GM19438 (cell line): ENCODE measurements at regions not wholly inside any gene's neighbourhood (a gene's known extent, or its start where the extent isn't known, plus 50 kb on each side); places are given as distances from the start of the nearest gene placed in this dataset.

Source experiments
- ATAC-seq: cut with Tn5 transposase; IDR thresholded peaks from one replicate; pipeline ENCODE4 v1.9.1; 2021; ENCODE audit warnings: low read depth; ENCODE audit not compliant: unreplicated experiment

DNA sequence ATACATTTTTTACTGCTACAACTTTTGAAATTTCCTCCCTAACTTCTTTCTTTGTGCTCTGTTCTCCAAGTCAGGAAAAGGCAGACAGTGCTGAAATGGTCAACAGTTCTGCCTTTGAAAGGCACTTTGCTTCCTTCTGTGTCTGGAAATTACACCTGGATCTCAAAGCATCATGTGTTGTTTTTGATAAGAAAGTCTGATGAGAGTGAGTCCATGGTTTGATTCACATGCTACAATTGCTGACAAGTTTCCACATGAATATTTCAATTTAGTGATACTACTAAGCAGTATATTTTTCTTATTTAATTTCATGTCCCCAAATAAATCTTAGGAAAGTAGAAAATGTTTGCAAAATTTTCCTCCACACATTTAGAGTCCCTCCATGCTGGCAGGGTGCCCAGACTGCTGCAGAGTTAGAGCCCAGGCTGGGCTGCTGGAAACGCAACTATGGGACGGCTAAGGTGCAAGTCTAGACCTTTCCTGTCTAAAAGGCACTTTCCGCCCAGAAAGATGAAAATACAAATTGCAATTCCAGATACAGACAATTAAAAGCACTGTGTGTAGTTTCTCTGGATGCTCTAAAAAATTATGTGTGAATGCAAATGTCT, 96.6 kb upstream of the RUNX1 start:
- ATAC-seq, result no peak

- ATAC-seq, result no peak
Measured at GRCh38 chr21:35144978-35145377, 95.9 kb upstream of the RUNX1 start.

DNA sequence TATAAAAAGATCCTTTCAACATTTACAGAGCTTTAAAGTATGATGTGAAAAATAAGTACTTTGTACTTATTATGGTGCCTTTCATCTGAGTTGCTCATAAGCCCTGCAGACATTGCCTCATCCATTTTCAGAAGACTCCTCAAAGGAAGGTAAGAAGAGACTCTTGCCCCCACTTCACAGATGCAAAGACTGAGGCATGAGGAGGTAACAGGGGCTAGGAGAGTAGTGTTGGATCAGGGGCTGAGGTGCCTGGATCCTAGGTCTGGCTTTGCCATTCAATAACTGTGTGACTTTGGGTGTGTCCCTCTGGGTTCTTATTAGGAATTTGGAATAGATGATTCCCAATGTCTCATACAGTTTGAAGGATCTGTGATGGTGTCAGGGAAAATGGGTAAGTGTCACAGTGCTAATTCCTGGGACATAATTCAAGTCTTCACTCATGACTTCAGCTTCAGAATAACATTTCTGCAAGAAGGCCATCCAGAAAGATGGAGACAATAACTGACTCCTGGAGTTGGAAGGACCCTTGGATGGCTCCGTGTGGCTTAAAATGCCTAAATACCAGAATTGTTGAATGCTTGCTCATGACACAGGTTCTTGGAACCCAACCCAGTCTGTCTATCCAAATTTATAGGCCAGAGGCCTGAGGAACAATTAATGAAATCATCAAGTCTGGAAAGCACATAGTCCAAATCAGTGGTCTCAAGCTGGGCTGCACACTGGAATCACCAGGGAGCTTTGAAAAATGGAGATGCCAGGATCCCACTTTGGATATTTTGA, 93.1 kb upstream of the RUNX1 start:
- no peak for ATAC-seq

DNA sequence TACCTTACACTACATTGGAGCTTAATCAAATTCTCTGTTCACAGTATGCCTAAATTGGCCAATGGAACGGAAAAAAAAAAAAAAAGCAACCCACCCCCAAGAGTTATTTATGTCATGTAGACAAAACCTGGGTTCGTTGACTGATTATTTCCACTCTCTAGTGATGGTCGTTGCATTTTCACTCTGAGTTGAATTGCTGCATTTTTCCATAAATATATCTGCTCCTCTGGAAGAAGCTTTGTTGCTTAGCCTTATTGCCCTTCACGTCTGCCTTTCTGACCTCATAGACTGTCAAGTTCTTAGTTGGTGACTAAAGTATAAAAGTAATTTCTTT, 90.2 kb upstream of the RUNX1 start:
- no peak for ATAC-seq

DNA sequence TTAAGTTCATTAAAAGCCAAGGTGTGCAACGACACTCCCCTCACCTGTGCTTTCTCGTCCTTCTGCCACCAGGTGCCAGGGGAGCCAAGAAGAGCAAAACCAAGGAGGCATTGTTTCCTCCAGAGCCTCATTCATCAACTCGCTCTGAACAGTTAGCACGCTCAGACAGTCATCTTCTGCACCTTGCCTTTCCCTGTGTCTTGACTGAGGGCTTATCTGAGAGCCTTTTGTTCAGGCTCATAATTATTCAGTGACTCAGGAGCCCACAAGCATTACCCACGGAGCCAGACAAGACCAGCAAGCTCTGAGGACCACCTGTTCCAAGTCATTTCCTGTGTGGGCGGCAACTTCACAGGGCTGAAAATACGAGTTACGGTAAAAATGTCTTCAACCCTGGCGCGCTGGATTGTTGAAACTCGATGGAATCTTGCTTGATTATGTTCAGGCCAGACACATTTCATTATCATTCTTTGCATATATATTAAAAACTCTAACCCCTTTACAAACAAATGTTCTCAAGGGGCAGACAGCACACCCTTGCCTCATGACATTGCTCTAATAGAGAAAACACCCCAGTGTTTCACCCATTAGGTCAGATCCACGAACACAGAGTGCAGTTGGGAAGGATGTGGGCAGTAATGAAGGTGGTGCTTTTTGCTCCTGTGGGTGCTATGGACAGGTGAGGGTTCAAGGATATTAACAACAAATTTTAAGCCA, 89.7 kb upstream of the RUNX1 start:
- ATAC-seq, result no peak

DNA sequence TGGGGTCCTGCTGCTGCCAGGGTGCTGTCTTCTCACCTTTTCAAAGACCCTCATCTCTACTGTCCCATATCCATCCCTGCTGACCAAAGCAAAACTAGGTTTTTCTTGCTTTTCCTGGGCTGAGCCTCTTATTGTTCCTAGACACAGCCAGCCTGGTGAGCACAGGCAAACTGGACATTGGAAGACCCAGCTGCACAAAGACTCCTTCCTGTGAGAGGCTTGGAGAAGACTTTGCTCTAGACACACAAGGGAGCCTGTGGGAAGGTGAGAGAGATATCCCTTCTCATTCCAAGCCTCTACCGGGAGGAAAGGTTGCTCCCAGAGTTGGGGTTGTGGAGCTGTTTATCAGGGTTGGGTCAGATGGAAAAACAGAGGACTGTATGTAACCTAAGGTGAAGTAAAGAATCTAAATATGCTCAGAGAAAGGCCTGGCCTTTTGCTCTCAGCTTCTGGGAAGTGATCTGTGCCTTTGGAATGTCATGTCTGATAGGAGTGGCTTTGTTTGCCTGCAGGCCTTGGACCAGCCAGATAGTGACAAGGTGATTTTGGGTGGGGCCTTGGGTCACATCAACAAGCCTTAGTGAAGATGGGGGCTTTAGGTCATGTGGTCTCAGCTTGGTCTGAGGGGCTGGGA, 87.6 kb upstream of the RUNX1 start:
- no peak for ATAC-seq

DNA sequence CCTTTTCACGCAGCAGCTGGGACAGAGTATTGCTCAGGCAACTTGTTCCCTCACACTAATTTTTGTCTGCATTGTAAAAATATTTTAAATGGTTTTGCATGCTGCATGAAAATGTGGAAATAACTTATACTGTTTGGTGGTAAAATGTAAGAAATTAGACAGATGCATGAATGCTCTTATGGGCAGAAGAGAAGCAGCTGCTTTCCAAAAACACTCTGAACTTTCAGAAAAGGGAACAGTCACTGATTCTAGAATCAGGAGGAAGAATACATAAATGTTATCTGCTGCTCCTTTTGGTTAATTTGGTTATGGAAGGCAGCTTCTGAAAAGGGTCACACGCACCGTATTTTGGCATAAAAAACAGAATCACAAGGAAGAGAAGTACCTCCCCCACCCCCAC, 87.0 kb upstream of the RUNX1 start:
- no peak for ATAC-seq

DNA sequence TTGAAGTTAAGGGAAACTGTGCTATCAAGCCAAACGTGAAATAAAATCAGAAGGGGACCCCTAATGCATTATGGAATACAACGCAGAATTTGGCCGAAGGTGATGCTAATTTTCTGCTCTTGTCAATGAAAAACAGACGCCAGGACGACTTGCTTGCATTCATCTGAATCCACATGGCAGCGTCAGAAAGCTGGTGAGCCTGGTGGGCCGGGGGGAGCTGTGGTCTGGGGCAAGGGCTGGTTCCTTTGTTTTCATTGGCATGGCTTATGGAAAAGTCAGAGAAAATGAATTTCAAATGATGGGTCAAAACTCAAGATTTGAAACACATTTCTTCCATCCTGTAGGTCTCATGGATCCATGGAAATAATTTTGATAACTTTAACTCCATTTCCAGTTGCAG, 86.4 kb upstream of the RUNX1 start:
- no peak for ATAC-seq

DNA sequence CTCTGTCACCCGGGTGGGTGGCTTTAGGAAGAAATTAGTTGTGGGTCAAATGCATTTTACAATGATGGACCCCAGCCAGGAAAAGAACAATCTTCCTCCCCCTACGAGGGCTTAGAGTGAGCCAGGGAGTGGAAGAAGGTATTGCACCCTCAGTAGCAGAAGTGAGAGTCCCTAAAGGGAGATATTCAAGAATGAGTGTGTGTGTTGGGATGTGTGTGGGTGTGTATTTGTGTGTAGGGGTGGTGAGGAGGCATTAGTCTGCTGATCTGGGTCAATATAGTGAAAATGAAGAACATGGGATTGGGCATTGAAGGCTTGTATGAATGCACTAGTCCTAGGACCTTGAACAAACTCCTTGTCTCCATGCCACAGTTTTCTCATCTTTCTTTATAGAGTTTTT, 85.2 kb upstream of the RUNX1 start:
- ATAC-seq, result no peak

GRCh38 chr21:35128536-35128935, 79.4 kb upstream of the RUNX1 start:
- no peak for ATAC-seq

GRCh38 chr21:35127851-35128250, 78.7 kb upstream of the RUNX1 start:
- no peak for ATAC-seq

DNA sequence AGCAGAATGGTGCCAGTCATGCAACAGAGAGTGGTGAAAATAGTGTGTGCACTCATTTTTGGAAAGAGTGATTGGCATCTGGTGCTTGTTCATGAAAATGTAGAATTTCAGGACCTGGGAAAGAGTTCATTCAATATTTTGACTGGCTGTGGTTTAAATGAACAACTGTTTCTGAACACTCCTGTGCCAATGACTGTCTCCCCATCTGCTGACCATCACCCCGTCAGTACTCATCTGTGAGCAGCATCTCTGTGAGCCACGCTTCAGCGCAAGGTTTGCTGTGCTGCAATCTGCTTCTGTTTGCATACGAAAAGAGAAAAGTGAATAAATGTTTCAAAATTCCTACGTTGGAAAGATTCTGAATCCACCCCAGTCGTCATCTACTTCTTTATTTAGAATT, 77.9 kb upstream of the RUNX1 start:
- ATAC-seq, result no peak

DNA sequence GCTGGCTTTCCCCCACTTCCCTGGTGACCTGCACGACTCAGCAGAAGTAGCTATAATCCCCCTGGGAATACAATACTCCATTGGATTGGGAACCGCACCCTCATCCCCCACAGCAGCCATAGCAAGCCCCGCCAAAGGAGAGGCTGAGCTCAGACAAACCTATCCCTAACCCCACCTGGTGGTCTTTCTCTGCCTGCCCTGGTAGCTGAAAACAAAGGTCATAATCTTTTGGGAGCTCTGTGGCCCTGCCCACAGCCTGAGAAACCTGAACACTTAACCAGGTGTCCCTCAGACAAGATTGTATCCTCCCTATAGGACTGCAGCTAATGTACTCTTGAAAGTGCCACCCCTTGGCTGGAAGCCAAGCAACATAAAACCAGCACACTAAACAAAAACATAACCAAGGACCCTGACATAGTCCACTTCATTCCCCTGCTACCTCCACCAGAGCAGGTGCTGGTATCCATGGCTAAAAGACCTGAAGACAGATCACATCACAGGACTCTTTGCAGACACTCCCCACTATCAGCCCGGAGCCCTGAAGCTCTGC, 71.6 kb upstream of the RUNX1 start:
- ATAC-seq, result no peak

DNA sequence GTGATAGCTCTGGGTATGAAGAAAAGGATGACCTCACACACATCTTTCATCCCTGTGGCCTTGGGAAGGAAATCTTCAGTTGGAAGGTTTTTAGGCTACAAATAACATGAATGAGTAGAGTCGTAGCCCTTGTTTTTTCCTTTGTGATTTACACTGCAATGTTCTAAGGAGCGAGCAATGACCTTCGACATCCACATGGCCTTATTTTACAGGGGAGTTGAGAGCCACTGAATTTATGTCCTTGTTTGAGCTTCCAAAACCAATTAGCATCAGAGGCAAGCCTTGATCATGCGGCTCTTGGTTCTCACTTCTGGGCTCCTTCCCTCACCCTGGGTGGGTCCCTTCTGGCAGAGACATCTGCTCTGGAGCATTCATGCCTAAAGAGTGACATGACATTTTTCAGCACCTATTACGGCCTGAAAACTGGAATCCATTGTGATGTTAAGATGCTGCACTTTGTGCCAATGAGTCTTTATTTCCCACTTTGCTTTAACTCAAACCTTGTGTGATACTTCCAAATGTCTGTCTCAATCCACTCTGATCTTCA, 70.5 kb upstream of the RUNX1 start:
- no peak for ATAC-seq

DNA sequence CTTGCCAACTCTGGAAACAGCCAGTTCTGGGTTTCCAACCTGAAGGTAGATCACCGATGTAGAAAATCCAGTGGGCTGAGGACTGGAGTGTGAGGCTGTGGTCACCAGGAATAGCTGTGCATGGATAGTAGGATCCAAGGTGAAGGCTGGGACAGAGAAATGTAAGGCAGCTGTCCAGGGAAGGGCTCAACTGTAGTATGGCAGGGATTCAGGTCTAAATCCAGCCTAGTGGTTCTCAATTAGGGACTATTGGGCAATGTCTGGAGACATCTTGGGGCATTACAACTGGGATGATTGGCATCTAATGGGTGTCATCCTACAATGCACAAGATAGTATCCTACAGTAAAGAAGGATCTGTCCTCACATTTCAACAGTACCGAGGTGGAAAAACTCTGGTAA, 67.7 kb upstream of the RUNX1 start:
- ATAC-seq, result no peak

GRCh38 chr21:35113064-35113463, 64.0 kb upstream of the RUNX1 start:
- no peak for ATAC-seq

GRCh38 chr21:35111321-35111930, 62.3 kb upstream of the RUNX1 start:
- no peak for ATAC-seq

DNA sequence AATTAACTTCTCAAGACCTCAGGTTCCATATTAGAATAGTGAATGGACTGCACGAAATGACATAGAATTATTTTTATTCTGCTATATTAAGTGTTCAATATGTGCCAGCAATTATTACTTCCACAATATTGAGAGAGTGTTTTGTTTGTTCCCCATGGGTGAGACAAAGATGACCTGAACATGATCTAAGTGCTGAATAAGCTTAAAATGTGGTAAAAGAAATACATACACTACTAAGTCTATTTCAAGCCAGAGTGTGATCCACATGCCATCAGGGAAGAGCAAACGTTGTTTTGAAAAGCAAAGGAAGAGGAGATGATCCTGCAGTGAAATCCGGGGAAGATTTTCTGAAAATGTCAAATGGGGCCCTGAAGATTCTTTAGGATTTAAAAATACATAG, 59.8 kb upstream of the RUNX1 start:
- no peak for ATAC-seq

DNA sequence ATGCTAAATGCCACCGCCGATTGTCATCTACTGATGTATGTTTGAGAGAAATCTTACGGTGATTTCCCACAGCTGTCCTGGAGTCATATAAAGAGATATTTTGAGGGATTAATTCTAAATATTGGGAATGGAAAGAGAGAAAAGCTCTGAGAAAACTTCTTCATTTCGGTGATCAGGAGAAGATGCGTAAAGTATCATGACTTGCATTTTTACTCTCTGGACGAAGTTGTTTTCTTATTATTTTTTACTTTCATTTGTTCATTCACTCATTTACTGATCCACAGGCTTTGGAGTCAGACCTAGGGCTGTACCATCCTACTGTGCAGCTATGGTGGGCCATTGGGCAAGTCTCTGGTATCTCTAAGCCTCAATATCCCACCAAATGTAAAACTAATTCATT, 58.4 kb upstream of the RUNX1 start:
- no peak for ATAC-seq

- no peak for ATAC-seq
Measured at GRCh38 chr21:35106246-35106835, 57.2 kb upstream of the RUNX1 start.
